K562 (cell line): ENCODE measurements at regions not wholly inside any gene's neighbourhood (a gene's known extent, or its start where the extent isn't known, plus 50 kb on each side); places are given as distances from the start of the nearest gene placed in this dataset.

Experiments
- ATAC-seq: fragments of 200-7000 bp; cut with Tn5 transposase; 3 replicates; pipeline ENCODE4 v1.9.1; 2020; ENCODE audit warnings: moderate library complexity
- BruUV-seq: library from RNA; stranded (reverse); fragments of 400-500 nt; replicated peaks from 2 replicates; lab custom pipeline; 2021; lab: Mats Ljungman, UMichigan
- CTCF ChIA-PET: fragments of 300-600 bp; formaldehyde crosslinking; extraction: SDS; loops from one replicate; lab custom pipeline; 2021; ENCODE audit warnings: low intra/inter-chr PET ratio; lab: Yijun Ruan, JAX
- POLR2A ChIA-PET: fragments of 300-600, 350-650 bp; sonication (Branson Sonifier 250); formaldehyde crosslinking; extraction: SDS; loops from one replicate; lab custom pipeline; 2021; ENCODE audit warnings: antibody characterized with exemption, inconsistent platforms; lab: Yijun Ruan, JAX
- DNase-seq, 4 experiments: peaks; one replicate each; pipeline versions ENCODE4 v3.0.0 to v3.0.0-alpha.2; 2011 to 2018; ENCODE audit warnings: low spot score in 3 of 4, mixed read lengths in 3 of 4; ENCODE audit errors: extremely low read depth in 1 of 4
- FAIRE-seq: peaks from 2 replicates; lab custom pipeline; 2011; peaks lifted over from hg19 to GRCh38; lab: Jason Lieb, UNC
- H2AFZ ChIP-seq: 2 replicates; pipeline ENCODE4 v1.6.0; 2011; ENCODE audit warnings: low read depth, low read length, control low read depth, inconsistent platforms
- H3K27ac ChIP-seq: fragments of 200-600 bp; 3 replicates; pipeline ENCODE4 v1.8.0; 2011; ENCODE audit warnings: low read depth, mild to moderate bottlenecking, control low read depth, inconsistent platforms, low read length, moderate library complexity, mixed read lengths; ENCODE audit errors: extremely low read depth
- H3K27me3 ChIP-seq, 2 experiments: fragments of 300-600 bp in 1 of 2; 2 replicates in 1 of 2; 3 replicates in 1 of 2; pipeline versions ENCODE4 v1.6.0 to v1.8.0; 2011; ENCODE audit warnings: inconsistent platforms in 2 of 2, low read length in 2 of 2, mild to moderate bottlenecking in 1 of 2, mixed read lengths in 1 of 2, moderate library complexity in 1 of 2; ENCODE audit not compliant: control insufficient read depth in 2 of 2, insufficient read depth in 2 of 2
- H3K36me3 ChIP-seq: fragments of 300-600 bp; 3 replicates; pipeline ENCODE4 v1.8.0; 2011; ENCODE audit warnings: mild to moderate bottlenecking, low read length, inconsistent platforms; ENCODE audit not compliant: control insufficient read depth, insufficient read depth
- H3K4me1 ChIP-seq, 2 experiments: fragments of 200-600 bp in 1 of 2; replicated peaks in 1 of 2; 2 replicates in 1 of 2; 3 replicates in 1 of 2; pipeline versions ENCODE4 v1.5.1 to v1.8.0; 2011; ENCODE audit warnings: inconsistent platforms in 2 of 2, low read length in 2 of 2, mild to moderate bottlenecking in 1 of 2, mixed read lengths in 1 of 2, moderate library complexity in 1 of 2; ENCODE audit not compliant: control insufficient read depth in 2 of 2, insufficient read depth in 2 of 2
- H3K4me2 ChIP-seq: 2 replicates; pipeline ENCODE4 v1.6.1; 2011; ENCODE audit warnings: low read length, control low read depth, inconsistent platforms, mixed read lengths; ENCODE audit not compliant: insufficient read depth
- H3K4me3 ChIP-seq: fragments of 200-600 bp; sonication (generic), shearing (Covaris generic); 2 replicates; pipeline ENCODE4 v1.5.1; 2016; ENCODE audit warnings: control low read depth, inconsistent platforms
- H3K79me2 ChIP-seq: fragments of 200-600 bp; 3 replicates; pipeline ENCODE4 v1.8.0; 2011; ENCODE audit warnings: low read length, inconsistent platforms; ENCODE audit not compliant: control insufficient read depth, insufficient read depth
- H3K9ac ChIP-seq, 2 experiments: 2 replicates each; pipeline versions ENCODE4 v1.6.0 to v1.6.1; 2011; ENCODE audit warnings: low read depth in 2 of 2, low read length in 2 of 2, control low read depth in 1 of 2, inconsistent platforms in 1 of 2, mild to moderate bottlenecking in 1 of 2, mixed read lengths in 1 of 2; ENCODE audit not compliant: insufficient read depth in 1 of 2
- H3K9me1 ChIP-seq: one replicate; pipeline ENCODE4 v1.6.0; 2011; ENCODE audit warnings: inconsistent platforms, mild to moderate bottlenecking, low read length, moderate library complexity; ENCODE audit not compliant: control insufficient read depth, insufficient read depth
- H3K9me3 ChIP-seq: replicated peaks from 2 replicates; pipeline ENCODE4 v1.5.1; 2011; ENCODE audit warnings: low read depth, low read length, inconsistent platforms; ENCODE audit not compliant: control insufficient read depth, insufficient read depth
- H4K20me1 ChIP-seq: replicated peaks from 2 replicates; pipeline ENCODE4 v1.6.1; 2011; ENCODE audit warnings: low read length, inconsistent platforms, mixed read lengths; ENCODE audit not compliant: control insufficient read depth, insufficient read depth
- BDP1 ChIP-seq: IDR thresholded peaks from 3 replicates; pipeline ENCODE4 v1.6.1; 2011; ENCODE audit not compliant: insufficient read length, insufficient read depth
- CCNT2 ChIP-seq: IDR thresholded peaks from 2 replicates; pipeline ENCODE4 v1.6.1; 2011; ENCODE audit warnings: borderline replicate concordance, low read depth, mild to moderate bottlenecking, moderate library complexity, mixed read lengths, low read length; ENCODE audit not compliant: insufficient read length; ENCODE audit errors: extremely low read depth
- HSF4 ChIP-seq: fragments of 250-450 bp; sonication (Bioruptor Pico); IDR thresholded peaks from 2 replicates; pipeline ENCODE4 v2.1.2; 2022; ENCODE audit warnings: mild to moderate bottlenecking, moderate library complexity, borderline replicate concordance
- MLX ChIP-seq, 2 experiments: fragments of 450-650 bp in 1 of 2; sonication (generic) in 1 of 2; formaldehyde crosslinking; conservative IDR thresholded peaks; 2 replicates each; pipeline versions ENCODE4 v1.4.0 to v1.8.1; 2020 to 2022; ENCODE audit warnings: mild to moderate bottlenecking in 1 of 2, missing genetic modification reagents in 1 of 2
- MYNN ChIP-seq, 2 experiments: sonication (generic); formaldehyde crosslinking in 1 of 2; IDR thresholded peaks; 2 replicates each; pipeline versions ENCODE4 v1.5.0 to v1.6.1; 2016 to 2020; ENCODE audit warnings: antibody characterized with exemption in 1 of 2, missing genetic modification reagents in 1 of 2
- SLC30A9 ChIP-seq: fragments of 250-450 bp; sonication (Bioruptor Pico); IDR thresholded peaks from 2 replicates; pipeline ENCODE4 v1.8.0; 2022; ENCODE audit warnings: mild to moderate bottlenecking, moderate library complexity
- SMARCE1 ChIP-seq: fragments of 450-650 bp; IDR thresholded peaks from 2 replicates; pipeline ENCODE4 v1.7.1; 2016; ENCODE audit warnings: mild to moderate bottlenecking
- SMC3 ChIP-seq: conservative IDR thresholded peaks from 2 replicates; pipeline ENCODE4 v1.6.1; 2011; ENCODE audit warnings: low read depth, low read length, improper control_type of control experiment; ENCODE audit not compliant: insufficient read depth
- STAT5B ChIP-seq: fragments of 250-450 bp; sonication (Bioruptor Pico); IDR thresholded peaks from 2 replicates; pipeline ENCODE4 v1.8.0; 2021; ENCODE audit warnings: mild to moderate bottlenecking, inconsistent platforms
- ZNF561 ChIP-seq: fragments of 450-650 bp; formaldehyde crosslinking; conservative IDR thresholded peaks from 2 replicates; pipeline ENCODE4 v1.4.0; 2020; ENCODE audit warnings: mild to moderate bottlenecking, moderate library complexity
- WGBS: fragments of 100-300 bp; shearing (Covaris generic); methylation state at CpG from one replicate; pipeline ENCODE4 v1.1.6; 2016; ENCODE audit warnings: low coverage, mixed read lengths; ENCODE audit not compliant: insufficient coverage; ENCODE audit errors: missing lambda C conversion rate; 5-methylcytosine and 5-hydroxymethylcytosine counted together
- in situ Hi-C: fragments of 300-500 bp; cut with MboI; formaldehyde crosslinking; loops from 4 replicates; pipeline ENCODE4 v1.15.0; 2018; ENCODE audit warnings: inconsistent platforms, mixed read lengths
- intact Hi-C: fragments of 100-400 bp; cut with micrococcal nuclease; formaldehyde crosslinking; loops from 2 replicates; pipeline ENCODE4 v1.14.2; 2022

GRCh38 chr1:20428841-20429240, 57.2 kb downstream of the CAMK2N1 start:
- ATAC-seq (no peak), FAIRE-seq (no peak), DNase-seq (no peak)
- CTCF ChIA-PET = interaction anchor here (0.7 kb wide), 1 partner anchor 713 kb away, joined by 3 read pairs; no protein-coding TSS in a partner anchor
- POLR2A ChIA-PET = interaction anchor here (0.5 to 1.0 kb wide), 3 partner anchors 9 to 222 kb away, joined by 3 to 5 read pairs (median 4); no protein-coding TSS in a partner anchor
- Histone ChIP-seq H3K9me1 (no peaks in the 10 kb centered on the region), H3K9ac (no peak overlapping the region; a peak in 1 of 4 replicates), H3K27ac (no peak overlapping the region), H3K36me3 (no peaks in the 10 kb centered on the region), H3K4me1 (no peaks in the 10 kb centered on the region), H3K9me3 (peaks cover 4% of the 10 kb centered on the region), H3K27me3 (peaks cover 6 to 47% of the 10 kb centered on the region in 2 experiments), H3K79me2 (no peaks in the 10 kb centered on the region), H3K4me2 (no peak overlapping the region), H4K20me1 (no peaks in the 10 kb centered on the region), H3K4me3 (no peak overlapping the region), H2AFZ (no peak overlapping the region)
- BruUV-seq = no TSS peak
- WGBS = 14% methylated on average over 6 of the region's 6 CpGs
- intact Hi-C loops = no loop called here
- TF ChIP-seq STAT5B = no peak
- no peak for TF ChIP-seq MLX (CRISPR knock-in tag; conservative IDR thresholded peaks at IDR 0.05)
- no peak for TF ChIP-seq SMARCE1
- TF ChIP-seq CCNT2 = no peak
- no peak for TF ChIP-seq MYNN (IDR thresholded peaks at IDR 0.05)
- TF ChIP-seq MYNN (CRISPR knock-in tag; IDR thresholded peaks at IDR 0.05) = no peak
- TF ChIP-seq HSF4 = no peak
- TF ChIP-seq BDP1 = no peak
- TF ChIP-seq SLC30A9 (CRISPR knock-in tag) = no peak
- no peak for TF ChIP-seq ZNF561
- no peak for TF ChIP-seq SMC3
- in situ Hi-C loops = no loop called here
